SK-N-MC (cell line): ENCODE measurements at regions not wholly inside any gene's neighbourhood (a gene's known extent, or its start where the extent isn't known, plus 50 kb on each side); places are given as distances from the start of the nearest gene placed in this dataset.

ENCODE experiments used
- DNase-seq: peaks from one replicate; pipeline ENCODE4 v3.0.0-alpha.2; 2011; ENCODE audit warnings: low read depth, low spot score
- H3K27ac ChIP-seq: fragments of 200-600 bp; sonication (generic); 2 replicates; pipeline ENCODE4 v1.5.1; 2016; ENCODE audit warnings: mixed run types
- H3K36me3 ChIP-seq: fragments of 200-600 bp; sonication (generic); 2 replicates; pipeline ENCODE4 v1.6.1; 2017; ENCODE audit warnings: antibody characterized with exemption, low read length, mixed read lengths; ENCODE audit not compliant: insufficient read depth
- H3K4me3 ChIP-seq: fragments of 200-600 bp; sonication (generic); 2 replicates; pipeline ENCODE4 v1.5.1; 2016
- H3K9ac ChIP-seq: fragments of 200-600 bp; sonication (generic); 2 replicates; pipeline ENCODE4 v1.8.0; 2017; ENCODE audit warnings: mixed run types, mixed read lengths; ENCODE audit not compliant: insufficient read length
- H3K9me3 ChIP-seq: fragments of 200-600 bp; sonication (generic); 2 replicates; pipeline ENCODE4 v1.6.1; 2017; ENCODE audit warnings: low read depth, mild to moderate bottlenecking, antibody characterized with exemption, low read length, moderate library complexity, mixed read lengths
- EZH2 ChIP-seq: fragments of 200-600 bp; sonication (generic); IDR thresholded peaks from one replicate; pipeline ENCODE4 v1.6.1; 2017; ENCODE audit warnings: antibody characterized with exemption
- FOXP2 ChIP-seq: optimal IDR thresholded peaks from 2 replicates; pipeline ENCODE3; 2011; ENCODE audit warnings: mild to moderate bottlenecking, moderate library complexity; ENCODE audit not compliant: insufficient read depth; ENCODE audit errors: extremely low read length, control extremely low read depth
- POLR2AphosphoS5 ChIP-seq: IDR thresholded peaks from 2 replicates; pipeline ENCODE4 v1.6.1; 2012; ENCODE audit warnings: mild to moderate bottlenecking, low read depth, low read length, borderline replicate concordance

DNA sequence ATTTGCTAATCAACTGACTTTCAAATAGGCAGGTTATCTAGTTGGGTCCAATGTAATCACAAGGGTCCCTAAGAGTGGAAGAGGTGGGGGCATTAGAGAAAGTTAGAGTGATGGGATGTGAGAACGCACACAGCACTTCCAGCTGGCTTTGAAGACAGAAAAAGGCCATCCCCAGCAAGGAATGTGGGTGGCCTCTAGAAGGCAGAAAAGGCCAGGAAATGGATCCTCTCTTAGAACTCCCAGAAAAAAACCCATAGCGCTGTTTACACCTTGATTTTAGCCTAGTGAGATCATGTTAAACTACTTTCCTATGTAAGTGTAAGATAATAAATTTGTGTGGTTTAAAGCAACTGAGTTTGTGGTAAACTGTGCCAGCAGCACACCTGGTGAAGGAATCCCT, 219.5 kb upstream of the HABP2 start:
- H3K27ac ChIP-seq = no peak overlapping the region
- H3K36me3 ChIP-seq = no peaks in the 10 kb centered on the region
- no peak for DNase-seq
- TF ChIP-seq POLR2AphosphoS5 (no peak), FOXP2 (no peak), EZH2 (no peak)
- H3K4me3 ChIP-seq = no peak overlapping the region
- no peak overlapping the region for H3K9ac ChIP-seq
- H3K9me3 ChIP-seq = no peaks in the 10 kb centered on the region

DNA sequence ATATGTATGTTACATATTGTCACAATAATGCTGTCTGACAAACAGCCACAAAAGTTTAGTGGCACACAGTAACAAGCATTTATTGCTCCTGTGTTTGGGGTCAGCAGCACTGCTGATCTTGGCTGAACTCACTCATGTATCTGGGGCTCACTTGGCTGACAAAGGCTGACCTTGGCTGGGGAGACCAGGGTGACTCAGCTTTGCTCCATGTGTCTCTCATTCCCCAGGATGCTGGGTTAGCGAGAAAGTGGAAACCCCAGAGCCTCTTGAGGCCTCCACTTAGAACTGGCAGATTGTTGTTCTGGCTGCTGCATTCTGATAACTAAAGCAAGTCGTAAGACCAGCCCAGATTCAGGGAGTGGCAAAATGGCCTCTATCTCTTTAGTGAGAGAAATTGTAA, 217.3 kb upstream of the HABP2 start:
- no peak for DNase-seq
- no peaks in the 10 kb centered on the region for H3K36me3 ChIP-seq

DNA sequence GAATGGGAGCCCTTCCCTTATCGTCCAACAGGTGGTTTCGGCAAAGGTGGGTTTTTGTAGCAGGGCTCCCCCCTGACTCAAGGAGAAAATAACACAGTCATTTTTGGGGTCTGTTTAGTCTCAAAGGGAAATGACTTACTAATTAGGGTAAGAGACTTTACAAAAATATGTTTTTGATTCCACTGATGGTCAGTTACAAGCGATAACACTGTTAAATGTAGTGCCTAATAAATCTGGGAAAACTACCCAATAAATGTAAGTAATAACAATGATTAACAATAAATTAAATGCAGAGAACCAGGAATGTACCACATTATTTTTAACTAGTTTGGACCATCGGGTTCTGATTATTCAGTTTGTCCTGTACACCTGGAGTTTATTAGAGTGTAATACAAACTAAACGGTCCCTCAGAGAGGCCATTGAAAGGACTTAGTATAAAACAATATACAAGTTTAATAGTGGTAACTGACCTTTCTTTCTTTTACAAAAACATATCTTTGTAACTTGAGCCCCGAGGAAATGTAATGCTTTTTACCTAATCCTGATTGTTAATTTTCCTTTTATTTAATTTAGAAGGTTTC, 216.2 kb upstream of the HABP2 start:
- no peak for DNase-seq
- no peak overlapping the region for H3K27ac ChIP-seq
- H3K36me3 ChIP-seq = no peaks in the 10 kb centered on the region
- H3K4me3 ChIP-seq = no peak overlapping the region
- H3K9ac ChIP-seq = no peak overlapping the region
- no peaks in the 10 kb centered on the region for H3K9me3 ChIP-seq
- TF ChIP-seq EZH2 = no peak
- TF ChIP-seq FOXP2 = no peak
- no peak for TF ChIP-seq POLR2AphosphoS5

More for the DNA sequence above, 217.3 kb upstream of the HABP2 start:
- H3K27ac ChIP-seq = no peak overlapping the region
- H3K9ac ChIP-seq = no peak overlapping the region
- TF ChIP-seq EZH2 (no peak), FOXP2 (no peak), POLR2AphosphoS5 (no peak)
- no peak overlapping the region for H3K4me3 ChIP-seq
- H3K9me3 ChIP-seq = no peaks in the 10 kb centered on the region

DNA sequence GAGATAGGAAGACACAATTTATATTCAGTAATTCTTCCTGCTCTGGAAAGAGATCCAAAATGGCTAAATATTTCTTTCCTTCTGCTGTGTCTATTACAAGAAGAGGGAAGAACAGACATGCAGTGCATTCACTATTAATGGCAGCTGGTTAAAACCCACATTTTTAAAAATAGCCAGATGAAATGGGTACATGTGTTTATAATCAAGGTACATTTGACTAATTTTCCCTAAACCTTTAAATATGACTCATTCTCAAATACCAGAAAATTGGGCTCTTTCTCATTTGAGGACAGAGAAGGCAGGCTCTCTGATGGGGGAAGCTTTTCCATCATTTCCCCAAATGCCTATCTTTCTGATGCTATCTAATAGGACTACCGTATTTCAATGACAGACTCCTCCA, 215.7 kb upstream of the HABP2 start:
- H3K4me3 ChIP-seq = no peak overlapping the region
- H3K36me3 ChIP-seq = no peaks in the 10 kb centered on the region
- no peak overlapping the region for H3K9ac ChIP-seq
- H3K27ac ChIP-seq = no peak overlapping the region
- no peak for DNase-seq
- no peaks in the 10 kb centered on the region for H3K9me3 ChIP-seq
- TF ChIP-seq EZH2 (no peak), FOXP2 (no peak), POLR2AphosphoS5 (no peak)

DNA sequence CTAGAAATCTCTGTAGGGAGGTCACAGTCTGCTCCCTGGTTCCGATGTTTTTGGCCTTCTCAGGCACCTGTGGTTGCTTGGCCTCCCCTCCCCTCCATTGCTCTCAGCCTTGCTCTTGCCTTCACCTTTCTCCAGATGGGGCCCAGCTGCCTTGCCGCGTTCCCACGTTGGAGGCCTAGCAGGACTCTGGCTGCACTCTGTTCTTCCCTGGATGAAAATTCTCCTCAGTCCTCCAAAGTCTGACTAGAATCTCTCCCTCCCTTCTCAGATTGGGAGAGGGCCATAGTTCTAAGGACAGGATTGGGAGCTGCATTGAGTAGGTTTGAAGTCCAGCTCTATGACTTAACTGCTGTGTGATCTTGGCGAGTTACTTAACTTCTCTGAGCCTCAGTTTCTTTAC, 213.7 kb upstream of the HABP2 start:
- Histone ChIP-seq H3K9ac (no peak overlapping the region), H3K9me3 (no peaks in the 10 kb centered on the region), H3K27ac (no peak overlapping the region), H3K36me3 (no peaks in the 10 kb centered on the region), H3K4me3 (no peak overlapping the region)
- DNase-seq = no peak
- TF ChIP-seq FOXP2 (no peak), EZH2 (no peak), POLR2AphosphoS5 (no peak)

DNA sequence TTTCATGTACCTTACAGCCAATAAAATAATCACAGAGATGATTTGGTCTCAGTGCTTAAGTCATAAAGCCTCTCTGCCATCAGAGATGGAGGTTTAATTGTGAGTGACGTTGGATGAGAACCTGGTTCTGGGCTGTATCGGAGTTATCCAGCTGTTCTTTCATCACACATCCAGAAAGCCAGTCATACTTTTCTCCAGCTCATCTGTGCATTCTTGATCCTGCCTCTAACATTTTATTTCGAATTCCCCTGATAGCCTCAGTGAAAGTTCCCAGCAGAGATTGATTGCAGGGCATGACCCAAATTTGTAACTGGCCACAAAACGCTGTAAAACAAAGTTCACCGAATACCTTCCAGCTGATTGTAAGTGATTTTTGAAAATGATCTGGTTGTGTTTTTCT, 212.6 kb upstream of the HABP2 start:
- Histone ChIP-seq H3K36me3 (no peaks in the 10 kb centered on the region), H3K27ac (no peak overlapping the region), H3K4me3 (no peak overlapping the region), H3K9me3 (no peaks in the 10 kb centered on the region), H3K9ac (no peak overlapping the region)
- no peak for DNase-seq
- TF ChIP-seq POLR2AphosphoS5 = no peak
- TF ChIP-seq EZH2 = no peak
- TF ChIP-seq FOXP2 = no peak

DNA sequence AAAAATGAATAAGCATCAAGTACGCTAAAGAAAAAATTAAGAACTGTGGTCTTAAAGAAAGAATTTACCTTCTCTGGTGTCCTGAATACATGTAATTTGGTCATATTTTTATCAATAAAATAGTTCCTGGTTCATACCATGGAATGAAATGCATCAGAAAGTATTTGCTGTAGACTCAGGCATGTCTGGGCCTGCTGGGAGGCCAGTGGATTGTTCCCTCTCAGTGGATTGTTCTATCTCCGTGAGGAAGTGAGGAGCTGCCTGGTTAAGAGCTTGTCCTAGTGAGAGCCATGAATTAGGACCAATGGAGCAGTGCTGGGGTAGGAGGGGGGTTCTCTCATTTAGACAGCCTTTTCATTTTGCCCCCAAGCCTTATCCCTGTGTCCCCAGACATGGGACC, 211.7 kb upstream of the HABP2 start:
- Histone ChIP-seq H3K4me3 (no peak overlapping the region), H3K36me3 (no peaks in the 10 kb centered on the region), H3K9me3 (no peaks in the 10 kb centered on the region), H3K9ac (no peak overlapping the region), H3K27ac (no peak overlapping the region)
- no peak for TF ChIP-seq EZH2
- no peak for TF ChIP-seq FOXP2
- TF ChIP-seq POLR2AphosphoS5 = no peak
- no peak for DNase-seq

DNA sequence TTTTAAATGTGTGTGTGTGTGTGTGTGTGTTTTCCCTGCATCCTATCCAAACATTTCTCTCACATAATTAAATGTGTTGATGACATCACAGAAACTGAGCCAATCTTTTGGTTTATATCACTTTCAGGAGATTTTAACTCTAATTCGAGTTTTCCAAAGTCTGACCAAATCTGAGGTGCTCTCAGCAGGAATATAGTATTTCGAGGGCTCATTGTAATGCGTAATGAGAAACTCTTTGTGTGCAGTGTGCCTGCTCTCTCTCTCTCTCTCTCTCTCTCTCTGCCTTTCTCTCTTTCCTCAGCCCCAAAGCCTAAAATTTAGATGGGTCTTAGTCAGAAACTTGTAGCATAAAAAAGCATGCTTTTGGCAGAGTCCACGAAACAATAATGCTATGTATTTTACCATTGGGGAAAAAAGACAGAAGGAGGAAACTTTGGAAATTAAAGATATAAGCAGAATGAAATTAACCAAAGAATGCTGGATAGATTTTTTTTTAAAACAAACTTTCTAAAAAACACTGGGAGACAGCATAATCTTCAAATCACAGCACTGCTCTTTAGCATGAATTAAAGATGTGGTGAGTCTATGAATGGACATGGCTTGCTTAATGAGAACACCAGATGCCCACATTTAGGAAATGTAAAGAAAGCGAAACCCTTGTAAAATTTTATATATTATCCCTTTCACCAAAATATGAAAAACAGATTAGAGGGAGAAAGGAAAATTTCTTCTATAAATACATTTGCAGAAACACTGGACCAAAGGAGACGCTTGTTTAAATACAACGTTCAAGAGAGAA, 206.8 kb upstream of the HABP2 start:
- no peaks in the 10 kb centered on the region for H3K36me3 ChIP-seq
- H3K4me3 ChIP-seq = no peak overlapping the region
- no peak for DNase-seq
- TF ChIP-seq POLR2AphosphoS5 (no peak), EZH2 (no peak), FOXP2 (no peak)
- no peak overlapping the region for H3K9ac ChIP-seq
- H3K9me3 ChIP-seq = no peaks in the 10 kb centered on the region
- H3K27ac ChIP-seq = no peak overlapping the region

DNA sequence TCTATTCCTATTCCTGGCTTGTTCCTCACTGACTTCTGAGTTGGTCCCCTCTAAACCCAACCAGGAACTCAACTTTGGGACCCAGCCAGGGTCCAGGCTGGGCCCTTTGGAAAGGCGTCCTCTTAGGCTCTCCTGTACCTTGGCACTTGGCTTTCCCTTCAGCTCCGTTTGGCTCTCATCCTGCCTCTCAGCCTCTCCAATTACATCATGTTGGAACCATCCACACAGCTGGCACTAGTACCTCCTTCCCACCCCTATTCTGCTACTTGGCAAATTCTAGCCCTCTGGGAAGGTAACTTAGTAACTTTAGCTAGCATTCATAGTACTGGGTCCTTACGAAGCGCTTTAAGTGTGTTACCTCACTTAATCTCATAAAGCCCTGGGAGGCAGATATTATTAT, 205.3 kb upstream of the HABP2 start:
- no peak for TF ChIP-seq POLR2AphosphoS5
- no peak for TF ChIP-seq FOXP2
- no peak for TF ChIP-seq EZH2
- Histone ChIP-seq H3K27ac (no peak overlapping the region), H3K9me3 (no peaks in the 10 kb centered on the region), H3K4me3 (no peak overlapping the region), H3K9ac (no peak overlapping the region), H3K36me3 (no peaks in the 10 kb centered on the region)
- DNase-seq = no peak
